ENCODE measurements at regions not wholly inside any gene's neighbourhood (a gene's known extent, or its start where the extent isn't known, plus 50 kb on each side); places are given as distances from the start of the nearest gene placed in this dataset.

- Histone ChIP-seq H3K4me3 (ENCODE audit: low read depth, low read length) (no peak overlapping the region), H3K36me3 (ENCODE audit: control insufficient read depth, insufficient read depth, low read length) (no peaks in the 10 kb centered on the region), H3K27me3 (ENCODE audit: control insufficient read depth, insufficient read depth, low read length) (no peaks in the 10 kb centered on the region)
- DNase-seq (ENCODE audit: low read depth): no peak
- TF ChIP-seq CTCF (IDR thresholded peaks at IDR 0.05; ENCODE audit: insufficient read depth, low read length, poor library complexity, severe bottlenecking): no peak
These were observed 304.7 kb downstream of the ADGRD1 start for GRCh38 chr12:131258398-131258797.

GRCh38 chr12:131260251-131260905, 306.7 kb downstream of the ADGRD1 start:
- no peak for TF ChIP-seq CTCF (IDR thresholded peaks at IDR 0.05; ENCODE audit: insufficient read depth, low read length, poor library complexity, severe bottlenecking)
- no peaks in the 10 kb centered on the region for H3K36me3 ChIP-seq (ENCODE audit: control insufficient read depth, insufficient read depth, low read length)
- DNase-seq (ENCODE audit: low read depth): no peak
- H3K27me3 ChIP-seq (ENCODE audit: control insufficient read depth, insufficient read depth, low read length): no peaks in the 10 kb centered on the region
- H3K4me3 ChIP-seq (ENCODE audit: low read depth, low read length): no peak overlapping the region

GRCh38 chr12:131260954-131261353, 307.2 kb downstream of the ADGRD1 start:
- no peaks in the 10 kb centered on the region for H3K27me3 ChIP-seq (ENCODE audit: control insufficient read depth, insufficient read depth, low read length)
- DNase-seq (ENCODE audit: low read depth): no peak
- H3K4me3 ChIP-seq (ENCODE audit: low read depth, low read length): no peak overlapping the region
- TF ChIP-seq CTCF (IDR thresholded peaks at IDR 0.05; ENCODE audit: insufficient read depth, low read length, poor library complexity, severe bottlenecking): no peak
- H3K36me3 ChIP-seq (ENCODE audit: control insufficient read depth, insufficient read depth, low read length): no peaks in the 10 kb centered on the region

GRCh38 chr12:131261906-131262305, 308.2 kb downstream of the ADGRD1 start:
- H3K4me3 ChIP-seq (ENCODE audit: low read depth, low read length): no peak overlapping the region
- no peak for DNase-seq (ENCODE audit: low read depth)
- no peaks in the 10 kb centered on the region for H3K36me3 ChIP-seq (ENCODE audit: control insufficient read depth, insufficient read depth, low read length)
- no peaks in the 10 kb centered on the region for H3K27me3 ChIP-seq (ENCODE audit: control insufficient read depth, insufficient read depth, low read length)
- TF ChIP-seq CTCF (IDR thresholded peaks at IDR 0.05; ENCODE audit: insufficient read depth, low read length, poor library complexity, severe bottlenecking): no peak

GRCh38 chr12:131263626-131264025, 309.9 kb downstream of the ADGRD1 start:
- Histone ChIP-seq H3K27me3 (ENCODE audit: control insufficient read depth, insufficient read depth, low read length) (no peaks in the 10 kb centered on the region), H3K4me3 (ENCODE audit: low read depth, low read length) (no peak overlapping the region), H3K36me3 (ENCODE audit: control insufficient read depth, insufficient read depth, low read length) (no peaks in the 10 kb centered on the region)
- no peak for TF ChIP-seq CTCF (IDR thresholded peaks at IDR 0.05; ENCODE audit: insufficient read depth, low read length, poor library complexity, severe bottlenecking)
- no peak for DNase-seq (ENCODE audit: low read depth)

GRCh38 chr12:131264635-131265034, 310.9 kb downstream of the ADGRD1 start:
- H3K4me3 ChIP-seq (ENCODE audit: low read depth, low read length): no peak overlapping the region
- H3K27me3 ChIP-seq (ENCODE audit: control insufficient read depth, insufficient read depth, low read length): no peaks in the 10 kb centered on the region
- DNase-seq (ENCODE audit: low read depth): no peak
- TF ChIP-seq CTCF (IDR thresholded peaks at IDR 0.05; ENCODE audit: insufficient read depth, low read length, poor library complexity, severe bottlenecking): no peak
- no peaks in the 10 kb centered on the region for H3K36me3 ChIP-seq (ENCODE audit: control insufficient read depth, insufficient read depth, low read length)
